HuH-7.5 (cell line): ENCODE measurements at regions not wholly inside any gene's neighbourhood (a gene's known extent, or its start where the extent isn't known, plus 50 kb on each side); places are given as distances from the start of the nearest gene placed in this dataset.
"Not testable (repeated sequence)": the region's sequence is repeated elsewhere in the genome, so short reads cannot be mapped to it uniquely, and the experiment has no call there.

Source experiments
- DNase-seq: peaks from one replicate; pipeline ENCODE4 v3.0.0; 2011; ENCODE audit warnings: low spot score

- DNase-seq = not testable (repeated sequence)
Observed at GRCh38 chr17:20843799-20844553, 198.8 kb downstream of the USP22 start.

- not testable (repeated sequence) for DNase-seq
Observed at GRCh38 chr17:20848869-20849443, 193.9 kb downstream of the USP22 start.

GRCh38 chr17:20851591-20852238 is 191.1 kb downstream of the USP22 start:
- not testable (repeated sequence) for DNase-seq

- DNase-seq = no peak
Observed at GRCh38 chr17:20852239-20852989, 190.4 kb downstream of the USP22 start.

GRCh38 chr17:20852990-20853370 is 189.8 kb downstream of the USP22 start:
- no peak for DNase-seq

- DNase-seq = not testable (repeated sequence)
Observed at GRCh38 chr17:20855910-20856470, 186.8 kb downstream of the USP22 start.

GRCh38 chr17:20866444-20867209 is 176.2 kb downstream of the USP22 start:
- not testable (repeated sequence) for DNase-seq

GRCh38 chr17:20867436-20867937 is 175.3 kb downstream of the USP22 start:
- DNase-seq = not testable (repeated sequence)

GRCh38 chr17:20867938-20868661 is 174.7 kb downstream of the USP22 start:
- DNase-seq = not testable (repeated sequence)

GRCh38 chr17:20868662-20869007 is 174.2 kb downstream of the USP22 start:
- not testable (repeated sequence) for DNase-seq

GRCh38 chr17:20873173-20873572 is 169.6 kb downstream of the USP22 start:
- DNase-seq = not testable (repeated sequence)

GRCh38 chr17:20873688-20874328 is 169.0 kb downstream of the USP22 start:
- DNase-seq = not testable (repeated sequence)

- DNase-seq = not testable (repeated sequence)
Observed at GRCh38 chr17:20877384-20877783, 165.4 kb downstream of the USP22 start.

GRCh38 chr17:20890338-20890737 is 152.5 kb downstream of the USP22 start:
- DNase-seq = no peak

GRCh38 chr17:20895426-20895825 is 147.4 kb downstream of the USP22 start:
- DNase-seq = not testable (repeated sequence)

- DNase-seq = no peak
Observed at GRCh38 chr17:20896153-20896649, 146.6 kb downstream of the USP22 start.

- DNase-seq = not testable (repeated sequence)
Observed at GRCh38 chr17:20898726-20899125, 144.1 kb downstream of the USP22 start.

- DNase-seq = not testable (repeated sequence)
Observed at GRCh38 chr17:20902496-20902895, 140.3 kb downstream of the USP22 start.

- not testable (repeated sequence) for DNase-seq
Observed at GRCh38 chr17:20903549-20903948, 139.3 kb downstream of the USP22 start.
